ENCODE measurements at regions not wholly inside any gene's neighbourhood (a gene's known extent, or its start where the extent isn't known, plus 50 kb on each side); places are given as distances from the start of the nearest gene placed in this dataset.

DNA sequence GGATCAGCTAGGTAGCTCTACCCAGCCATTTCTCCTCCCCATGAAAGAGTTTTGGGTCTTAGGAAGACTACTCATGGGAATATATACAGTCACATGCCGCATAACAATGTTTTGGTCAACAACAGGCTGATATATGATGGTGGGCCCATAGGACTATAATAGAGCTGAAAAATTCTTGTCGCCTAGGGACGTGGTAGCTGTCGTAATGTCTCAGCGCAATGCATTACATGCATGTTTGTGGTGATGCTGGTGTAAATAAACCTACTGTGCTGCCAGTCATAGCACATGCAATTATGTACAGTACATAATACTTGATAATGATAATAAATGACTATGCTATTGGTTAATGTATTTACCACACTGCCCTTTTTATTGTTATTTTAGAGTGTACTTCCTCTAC is 78.2 kb upstream of the DLX6 start:
- TF ChIP-seq, protein P1, sequence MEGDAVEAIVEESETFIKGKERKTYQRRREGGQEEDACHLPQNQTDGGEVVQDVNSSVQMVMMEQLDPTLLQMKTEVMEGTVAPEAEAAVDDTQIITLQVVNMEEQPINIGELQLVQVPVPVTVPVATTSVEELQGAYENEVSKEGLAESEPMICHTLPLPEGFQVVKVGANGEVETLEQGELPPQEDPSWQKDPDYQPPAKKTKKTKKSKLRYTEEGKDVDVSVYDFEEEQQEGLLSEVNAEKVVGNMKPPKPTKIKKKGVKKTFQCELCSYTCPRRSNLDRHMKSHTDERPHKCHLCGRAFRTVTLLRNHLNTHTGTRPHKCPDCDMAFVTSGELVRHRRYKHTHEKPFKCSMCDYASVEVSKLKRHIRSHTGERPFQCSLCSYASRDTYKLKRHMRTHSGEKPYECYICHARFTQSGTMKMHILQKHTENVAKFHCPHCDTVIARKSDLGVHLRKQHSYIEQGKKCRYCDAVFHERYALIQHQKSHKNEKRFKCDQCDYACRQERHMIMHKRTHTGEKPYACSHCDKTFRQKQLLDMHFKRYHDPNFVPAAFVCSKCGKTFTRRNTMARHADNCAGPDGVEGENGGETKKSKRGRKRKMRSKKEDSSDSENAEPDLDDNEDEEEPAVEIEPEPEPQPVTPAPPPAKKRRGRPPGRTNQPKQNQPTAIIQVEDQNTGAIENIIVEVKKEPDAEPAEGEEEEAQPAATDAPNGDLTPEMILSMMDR (IDR thresholded peaks at IDR 0.05), result no peak
- TF ChIP-seq POLR2A (IDR thresholded peaks at IDR 0.05), result no peak
